HCT116 (cell line): ENCODE measurements at regions not wholly inside any gene's neighbourhood (a gene's known extent, or its start where the extent isn't known, plus 50 kb on each side); places are given as distances from the start of the nearest gene placed in this dataset.

Experiments used
- ATAC-seq: fragments of 200-7000 bp; cut with Tn5 transposase; 2 replicates; pipeline ENCODE4 v1.9.1; 2020; ENCODE audit warnings: mild to moderate bottlenecking, moderate library complexity
- BruUV-seq: library from RNA; stranded (reverse); fragments of 400-500 nt; replicated peaks from 2 replicates; lab custom pipeline; 2021; lab: Mats Ljungman, UMichigan
- CTCF ChIA-PET: fragments of 300-600 bp; sonication (Branson Sonifier 250); formaldehyde crosslinking; loops from one replicate; lab custom pipeline; 2021; ENCODE audit warnings: antibody characterized with exemption; lab: Charles Lee
- POLR2A ChIA-PET: fragments of 300-600, 350-600 bp; sonication (Branson Sonifier 250); formaldehyde crosslinking; loops from one replicate; lab custom pipeline; 2021; ENCODE audit warnings: antibody characterized with exemption; lab: Charles Lee
- RAD21 ChIA-PET, 2 experiments: fragments of 300-600 bp; sonication (Branson Sonifier 250); formaldehyde crosslinking; loops; one replicate each; lab custom pipeline; 2023; ENCODE audit warnings: low total read pairs in 2 of 2; ENCODE audit not compliant: uncharacterized antibody in 2 of 2, unreplicated experiment in 2 of 2, low non-redundant PET in 1 of 2; lab: Charles Lee
- DNase-seq: peaks from one replicate; pipeline ENCODE4 v3.0.0-alpha.2; 2010; ENCODE audit warnings: low read depth, low spot score
- H2AFZ ChIP-seq: fragments of 200-600 bp; shearing (Covaris generic), sonication (generic); 2 replicates; pipeline ENCODE4 v1.6.1; 2017; ENCODE audit warnings: low read depth, mixed run types, mixed read lengths, antibody characterized with exemption, low read length; ENCODE audit not compliant: poor library complexity, severe bottlenecking
- H3K27ac ChIP-seq: 2 replicates; pipeline ENCODE4 v1.5.1; 2012; ENCODE audit warnings: low read depth, low read length
- H3K27me3 ChIP-seq: fragments of 200-600 bp; sonication (generic); 2 replicates; pipeline ENCODE4 v1.6.1; 2016; ENCODE audit warnings: mixed run types, low read length, mixed read lengths; ENCODE audit not compliant: insufficient read depth
- H3K36me3 ChIP-seq, 2 experiments: fragments of 200-500 bp in 1 of 2; fragments of 200-600 bp in 1 of 2; sonication (Bioruptor generic) in 1 of 2; sonication (generic) in 1 of 2; 2 replicates each; pipeline versions ENCODE4 v1.5.1 to v1.6.1; 2014 to 2016; ENCODE audit warnings: low read length in 2 of 2, inconsistent platforms in 1 of 2, mixed read lengths in 1 of 2, mixed run types in 1 of 2; ENCODE audit not compliant: insufficient read depth in 2 of 2, control insufficient read depth in 1 of 2
- H3K4me1 ChIP-seq, 2 experiments: fragments of 200-600 bp in 1 of 2; sonication (generic) in 1 of 2; 2 replicates each; pipeline versions ENCODE4 v1.5.1 to v1.6.1; 2012 to 2017; ENCODE audit warnings: low read length in 2 of 2, inconsistent platforms in 1 of 2, mild to moderate bottlenecking in 1 of 2, mixed read lengths in 1 of 2, mixed run types in 1 of 2, moderate library complexity in 1 of 2; ENCODE audit not compliant: insufficient read depth in 2 of 2, control insufficient read depth in 1 of 2
- H3K4me2 ChIP-seq: fragments of 200-600 bp; sonication (generic); 2 replicates; pipeline ENCODE4 v1.6.1; 2017; ENCODE audit warnings: mixed run types, low read length, mixed read lengths
- H3K4me3 ChIP-seq, 2 experiments: fragments of 200-600 bp in 1 of 2; sonication (generic) in 1 of 2; replicated peaks in 1 of 2; 2 replicates each; pipeline ENCODE4 v1.5.1; 2011 to 2016; ENCODE audit warnings: low read length in 2 of 2, control low read depth in 1 of 2, low read depth in 1 of 2, mild to moderate bottlenecking in 1 of 2, mixed read lengths in 1 of 2, mixed run types in 1 of 2
- H3K79me2 ChIP-seq: fragments of 200-600 bp; sonication (generic); 2 replicates; pipeline ENCODE4 v1.6.1; 2017; ENCODE audit warnings: mild to moderate bottlenecking, mixed run types, low read length, moderate library complexity, mixed read lengths; ENCODE audit not compliant: insufficient read depth
- H3K9ac ChIP-seq: fragments of 200-600 bp; sonication (generic); 2 replicates; pipeline ENCODE4 v1.6.1; 2016; ENCODE audit warnings: low read length, mixed read lengths
- H3K9me2 ChIP-seq: fragments of 200-600 bp; sonication (generic), shearing (Covaris generic); 2 replicates; pipeline ENCODE4 v1.6.1; 2017; ENCODE audit warnings: mixed run types, mild to moderate bottlenecking, moderate library complexity; ENCODE audit not compliant: insufficient read depth
- H3K9me3 ChIP-seq, 2 experiments: fragments of 200-500 bp in 1 of 2; fragments of 200-600 bp in 1 of 2; sonication (Bioruptor generic) in 1 of 2; sonication (generic) in 1 of 2; 2 replicates each; pipeline ENCODE4 v1.6.1; 2014 to 2017; ENCODE audit warnings: low read length in 2 of 2, mixed read lengths in 2 of 2, inconsistent platforms in 1 of 2, low read depth in 1 of 2, mild to moderate bottlenecking in 1 of 2, mixed run types in 1 of 2, moderate library complexity in 1 of 2; ENCODE audit not compliant: control insufficient read depth in 1 of 2, insufficient read depth in 1 of 2
- H4K20me1 ChIP-seq: fragments of 200-600 bp; sonication (generic), shearing (Covaris generic); 2 replicates; pipeline ENCODE4 v1.6.1; 2017; ENCODE audit warnings: mixed run types, mild to moderate bottlenecking, moderate library complexity; ENCODE audit not compliant: insufficient read depth
- CBX3 ChIP-seq: IDR thresholded peaks from 2 replicates; pipeline ENCODE4 v1.6.1; 2012; ENCODE audit warnings: low read depth
- EGR1 ChIP-seq: IDR thresholded peaks from 2 replicates; pipeline ENCODE4 v1.6.1; 2012; ENCODE audit warnings: low read depth
- ELF1 ChIP-seq: IDR thresholded peaks from 2 replicates; pipeline ENCODE4 v1.6.1; 2012; ENCODE audit warnings: low read depth, borderline replicate concordance
- JUND ChIP-seq: IDR thresholded peaks from 2 replicates; pipeline ENCODE4 v1.6.1; 2012
- REST ChIP-seq: IDR thresholded peaks from 2 replicates; pipeline ENCODE4 v1.6.1; 2012; ENCODE audit warnings: low read depth
- SIN3A ChIP-seq: IDR thresholded peaks from 2 replicates; pipeline ENCODE4 v1.6.1; 2012; ENCODE audit warnings: low read depth
- SRF ChIP-seq: IDR thresholded peaks from 2 replicates; pipeline ENCODE4 v1.6.1; 2012; ENCODE audit warnings: low read depth
- YY1 ChIP-seq: IDR thresholded peaks from 2 replicates; pipeline ENCODE4 v1.6.1; 2011; ENCODE audit warnings: low read length, low read depth, moderate library complexity, mild to moderate bottlenecking; ENCODE audit not compliant: insufficient replicate concordance; ENCODE audit errors: extremely low read depth
- ZFX ChIP-seq: fragments of 450-650 bp; IDR thresholded peaks from 2 replicates; pipeline ENCODE4 v1.6.1; 2017
- ZNF274 ChIP-seq: fragments of 200-500 bp; sonication (Bioruptor generic); IDR thresholded peaks from 2 replicates; pipeline ENCODE4 v1.6.1; 2014; ENCODE audit warnings: mild to moderate bottlenecking, low read depth, low read length, inconsistent platforms
- intact Hi-C: fragments of 100-400 bp; cut with micrococcal nuclease; formaldehyde crosslinking; loops from 2 replicates; pipeline ENCODE4 v1.10.0; 2022

GRCh38 chr3:71994203-71994602, 209.3 kb upstream of the PROK2 start (continued):
- TF ChIP-seq ELF1 (no peak), YY1 (no peak), ZFX (no peak), ZNF274 (no peak)

GRCh38 chr3:71991681-71992080, 206.7 kb upstream of the PROK2 start:
- H3K9ac ChIP-seq = no peak overlapping the region
- intact Hi-C loops = no loop called here
- no peak overlapping the region for H3K27ac ChIP-seq
- H2AFZ ChIP-seq = no peak overlapping the region
- H3K9me2 ChIP-seq = no peaks in the 10 kb centered on the region
- DNase-seq = no peak
- ChIA-PET CTCF (no interaction called here), RAD21 (no interaction called here), POLR2A (no interaction called here)
- H3K4me2 ChIP-seq = no peak overlapping the region
- H3K79me2 ChIP-seq = no peaks in the 10 kb centered on the region
- H3K4me3 ChIP-seq = no peak overlapping the region
- no TSS peak for BruUV-seq
- TF ChIP-seq JUND = no peak
- no peak for TF ChIP-seq SRF
- TF ChIP-seq ZNF274 = no peak
- TF ChIP-seq EGR1 = no peak
- no peak for TF ChIP-seq YY1
- TF ChIP-seq SIN3A = no peak
- no peak for TF ChIP-seq CBX3
- TF ChIP-seq REST = no peak
- H3K4me1 ChIP-seq = peaks cover 0 to 7% of the 10 kb centered on the region in 2 experiments; a peak in 2 of 4 replicates
- H3K36me3 ChIP-seq = no peaks in the 10 kb centered on the region
- H4K20me1 ChIP-seq = no peaks in the 10 kb centered on the region
- H3K27me3 ChIP-seq = 0 out of 2 replicates have a peak, but pooled peaks cover 5% of the 10 kb centered on the region
- H3K9me3 ChIP-seq = no peaks in the 10 kb centered on the region
- ATAC-seq = no peak
